Kidney (tissue), 13 donors: ENCODE measurements at regions not wholly inside any gene's neighbourhood (a gene's known extent, or its start where the extent isn't known, plus 50 kb on each side); places are given as distances from the start of the nearest gene placed in this dataset.

Experiments
- DNase-seq, 5 donors: peaks; one replicate each; pipeline ENCODE4 v3.0.0-alpha.2; 2013 to 2020
- FAIRE-seq: peaks from 2 replicates; lab custom pipeline; 2012; peaks lifted over from hg19 to GRCh38; lab: Jason Lieb, UNC
- H3K27ac ChIP-seq, 2 donors: one replicate each; pipeline ENCODE4 v1.7.0; 2013; ENCODE audit warnings: low read depth in 2 of 2, low read length in 2 of 2, inconsistent platforms in 1 of 2
- H3K27me3 ChIP-seq: one replicate; pipeline ENCODE4 v1.7.1; 2013; ENCODE audit warnings: low read length, inconsistent platforms; ENCODE audit not compliant: control insufficient read depth, insufficient read depth
- H3K36me3 ChIP-seq, 3 donors: one replicate each; pipeline versions ENCODE4 v1.7.0 to v1.7.1; 2013; ENCODE audit warnings: low read length in 3 of 3, control low read depth in 1 of 3, inconsistent platforms in 1 of 3; ENCODE audit not compliant: insufficient read depth in 3 of 3, control insufficient read depth in 2 of 3
- H3K4me1 ChIP-seq, 3 donors: one replicate each; pipeline versions ENCODE4 v1.7.0 to v1.7.1; 2013; ENCODE audit warnings: low read length in 3 of 3, inconsistent platforms in 1 of 3, low read depth in 1 of 3; ENCODE audit not compliant: control insufficient read depth in 2 of 3, insufficient read depth in 2 of 3
- H3K4me3 ChIP-seq, 3 donors: one replicate each; pipeline versions ENCODE4 v1.7.0 to v1.8.1; 2013; ENCODE audit warnings: low read length in 3 of 3, control low read depth in 1 of 3, inconsistent platforms in 1 of 3
- H3K9ac ChIP-seq, 3 donors: one replicate each; pipeline versions ENCODE4 v1.7.0 to v1.7.1; 2013; ENCODE audit warnings: low read length in 3 of 3, control low read depth in 1 of 3, inconsistent platforms in 1 of 3
- H3K9me3 ChIP-seq, 3 donors: one replicate each; pipeline versions ENCODE4 v1.7.0 to v1.7.1; 2013; ENCODE audit warnings: low read length in 3 of 3, control low read depth in 1 of 3, inconsistent platforms in 1 of 3; ENCODE audit not compliant: control insufficient read depth in 2 of 3, insufficient read depth in 1 of 3
- intact Hi-C: fragments of 100-400 bp; cut with DNase I; formaldehyde crosslinking; loops from one replicate; pipeline ENCODE4 v1.11.1; 2022
- TF ChIP-seq, protein P1 (sequence below): IDR thresholded peaks from 3 replicates; pipeline ENCODE4 v1.5.1; 2012; ENCODE audit warnings: mild to moderate bottlenecking, moderate library complexity, borderline replicate concordance; ENCODE audit not compliant: insufficient read depth; ENCODE audit errors: extremely low read depth
- donor health status: control.
- donor health status: control.
- donor health status: control.
- donor health status: control.
- donor health status: control.
- donor health status: DM: yes; HTN: yes; CAD: no.
- donor health status: Normal renal cell carcinoma (clear cell type).

- DNase-seq = no peak
- no peaks in the 10 kb centered on the region for H3K9me3 ChIP-seq
- H3K27ac ChIP-seq = no peak overlapping the region
- H3K4me1 ChIP-seq = no peaks in the 10 kb centered on the region
- TF ChIP-seq, protein P1, sequence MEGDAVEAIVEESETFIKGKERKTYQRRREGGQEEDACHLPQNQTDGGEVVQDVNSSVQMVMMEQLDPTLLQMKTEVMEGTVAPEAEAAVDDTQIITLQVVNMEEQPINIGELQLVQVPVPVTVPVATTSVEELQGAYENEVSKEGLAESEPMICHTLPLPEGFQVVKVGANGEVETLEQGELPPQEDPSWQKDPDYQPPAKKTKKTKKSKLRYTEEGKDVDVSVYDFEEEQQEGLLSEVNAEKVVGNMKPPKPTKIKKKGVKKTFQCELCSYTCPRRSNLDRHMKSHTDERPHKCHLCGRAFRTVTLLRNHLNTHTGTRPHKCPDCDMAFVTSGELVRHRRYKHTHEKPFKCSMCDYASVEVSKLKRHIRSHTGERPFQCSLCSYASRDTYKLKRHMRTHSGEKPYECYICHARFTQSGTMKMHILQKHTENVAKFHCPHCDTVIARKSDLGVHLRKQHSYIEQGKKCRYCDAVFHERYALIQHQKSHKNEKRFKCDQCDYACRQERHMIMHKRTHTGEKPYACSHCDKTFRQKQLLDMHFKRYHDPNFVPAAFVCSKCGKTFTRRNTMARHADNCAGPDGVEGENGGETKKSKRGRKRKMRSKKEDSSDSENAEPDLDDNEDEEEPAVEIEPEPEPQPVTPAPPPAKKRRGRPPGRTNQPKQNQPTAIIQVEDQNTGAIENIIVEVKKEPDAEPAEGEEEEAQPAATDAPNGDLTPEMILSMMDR = no peak
- intact Hi-C loops = no loop called here
- H3K4me3 ChIP-seq = no peak overlapping the region
- no peaks in the 10 kb centered on the region for H3K27me3 ChIP-seq
- H3K9ac ChIP-seq = no peak overlapping the region
- no peaks in the 10 kb centered on the region for H3K36me3 ChIP-seq
- no peak for FAIRE-seq
Measured at GRCh38 chr11:38510041-38510440, 1912.0 kb upstream of the RAG2 start.

GRCh38 chr11:38503876-38504275, 1905.8 kb upstream of the RAG2 start:
- FAIRE-seq = no peak
- H3K9ac ChIP-seq = no peak overlapping the region
- intact Hi-C loops = no loop called here

GRCh38 chr11:38498721-38499120, 1900.7 kb upstream of the RAG2 start:
- DNase-seq (no peak), FAIRE-seq (no peak)
- TF ChIP-seq, protein P1 = no peak
- Histone ChIP-seq H3K4me3 (no peak overlapping the region), H3K36me3 (no peaks in the 10 kb centered on the region), H3K9me3 (no peaks in the 10 kb centered on the region), H3K27ac (no peak overlapping the region), H3K9ac (no peak overlapping the region), H3K4me1 (no peaks in the 10 kb centered on the region), H3K27me3 (no peaks in the 10 kb centered on the region)
- intact Hi-C loops = no loop called here

More at GRCh38 chr11:38503876-38504275, 1905.8 kb upstream of the RAG2 start:
- no peaks in the 10 kb centered on the region for H3K4me1 ChIP-seq
- H3K4me3 ChIP-seq = no peak overlapping the region
- TF ChIP-seq, protein P1 = no peak
- H3K27ac ChIP-seq = no peak overlapping the region
- no peaks in the 10 kb centered on the region for H3K9me3 ChIP-seq
- no peaks in the 10 kb centered on the region for H3K36me3 ChIP-seq
- DNase-seq = no peak
- H3K27me3 ChIP-seq = no peaks in the 10 kb centered on the region

DNA sequence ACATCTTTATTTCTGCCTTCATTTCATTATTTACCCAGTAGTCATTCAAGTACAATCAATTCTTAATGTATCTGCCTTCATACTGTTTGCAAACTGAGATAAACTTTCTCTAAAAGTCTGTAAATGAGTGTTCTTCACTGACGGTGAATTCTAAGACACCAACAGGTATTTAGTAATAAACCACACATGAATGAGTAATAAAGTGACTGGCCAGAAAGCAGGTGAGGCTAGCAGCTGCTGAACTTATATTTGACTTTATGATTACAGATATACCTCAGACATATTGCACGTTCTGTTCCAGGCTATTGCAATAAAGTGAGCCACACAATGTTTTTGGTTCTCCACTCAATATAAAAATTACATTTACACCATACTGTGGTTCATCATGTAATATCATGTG, 1894.0 kb upstream of the RAG2 start:
- Histone ChIP-seq H3K27ac (no peak overlapping the region), H3K9me3 (no peaks in the 10 kb centered on the region), H3K9ac (no peak overlapping the region), H3K27me3 (no peaks in the 10 kb centered on the region), H3K4me1 (no peaks in the 10 kb centered on the region), H3K36me3 (no peaks in the 10 kb centered on the region), H3K4me3 (no peak overlapping the region)
- DNase-seq (no peak), FAIRE-seq (no peak)
- TF ChIP-seq, protein P1 = no peak
- intact Hi-C loops = no loop called here
